BLaER1 (cell line): ENCODE measurements at regions not wholly inside any gene's neighbourhood (a gene's known extent, or its start where the extent isn't known, plus 50 kb on each side); places are given as distances from the start of the nearest gene placed in this dataset.
A peak's percentile ranks its signal among the peaks of the same experiment; 100 is the strongest.

Experiments
- H3K27ac ChIP-seq: shearing (Covaris generic); formaldehyde crosslinking; 2 replicates; pipeline ENCODE4 v1.8.1; 2022
- H3K27me3 ChIP-seq: shearing (Covaris generic); formaldehyde crosslinking; 2 replicates; pipeline ENCODE4 v1.8.1; 2022
- H3K36me3 ChIP-seq: shearing (Covaris generic); formaldehyde crosslinking; 2 replicates; pipeline ENCODE4 v1.8.1; 2022
- H3K4me1 ChIP-seq: shearing (Covaris generic); formaldehyde crosslinking; 2 replicates; pipeline ENCODE4 v1.8.1; 2022
- H3K4me2 ChIP-seq: shearing (Covaris generic); formaldehyde crosslinking; 2 replicates; pipeline ENCODE4 v1.8.1; 2022
- H3K4me3 ChIP-seq: shearing (Covaris generic); formaldehyde crosslinking; 2 replicates; pipeline ENCODE4 v1.8.1; 2022
- H3K9ac ChIP-seq: shearing (Covaris generic); formaldehyde crosslinking; 2 replicates; pipeline ENCODE4 v1.8.1; 2022
- H3K9me3 ChIP-seq: shearing (Covaris generic); formaldehyde crosslinking; 2 replicates; pipeline ENCODE4 v1.8.1; 2022
- H4K20me1 ChIP-seq: shearing (Covaris generic); formaldehyde crosslinking; 2 replicates; pipeline ENCODE4 v1.8.1; 2022
- Cebpa-rat ChIP-seq: shearing (Covaris generic); IDR thresholded peaks from 2 replicates; pipeline ENCODE4 v1.8.1; 2022

DNA sequence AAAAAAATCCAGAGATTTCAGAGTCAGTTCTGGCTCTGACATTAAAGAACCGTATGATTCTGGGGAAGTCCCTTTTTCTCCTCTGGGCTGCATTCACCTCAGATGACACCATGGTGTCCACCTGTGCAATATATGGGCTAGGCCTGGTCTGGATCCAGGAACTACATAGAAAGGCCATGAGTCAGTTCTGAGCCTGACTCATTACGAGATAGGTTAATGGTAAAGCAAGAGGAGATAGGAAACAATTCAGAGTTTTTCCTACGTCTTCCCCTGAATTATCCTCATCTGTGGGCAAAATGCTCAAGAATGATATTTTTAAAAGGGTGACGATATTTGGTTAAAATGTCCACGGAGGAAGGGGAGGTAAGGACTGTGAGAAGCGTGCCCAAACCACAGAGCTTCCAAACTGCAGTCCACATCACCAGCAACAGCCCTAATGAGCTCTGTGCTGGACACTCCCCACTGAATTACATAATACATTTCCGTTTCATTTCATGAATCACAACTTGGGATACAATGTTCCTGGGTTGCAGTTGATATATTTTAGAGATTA lies 180.1 kb upstream of the OSR1 start:
- Histone ChIP-seq H4K20me1 (no peaks in the 10 kb centered on the region), H3K27me3 (no peaks in the 10 kb centered on the region), H3K4me2 (no peak overlapping the region), H3K9me3 (no peaks in the 10 kb centered on the region), H3K4me3 (no peak overlapping the region), H3K36me3 (no peaks in the 10 kb centered on the region), H3K27ac (no peak overlapping the region), H3K4me1 (peaks cover 9% of the 10 kb centered on the region), H3K9ac (no peak overlapping the region)
- TF ChIP-seq Cebpa-rat = no peak

DNA sequence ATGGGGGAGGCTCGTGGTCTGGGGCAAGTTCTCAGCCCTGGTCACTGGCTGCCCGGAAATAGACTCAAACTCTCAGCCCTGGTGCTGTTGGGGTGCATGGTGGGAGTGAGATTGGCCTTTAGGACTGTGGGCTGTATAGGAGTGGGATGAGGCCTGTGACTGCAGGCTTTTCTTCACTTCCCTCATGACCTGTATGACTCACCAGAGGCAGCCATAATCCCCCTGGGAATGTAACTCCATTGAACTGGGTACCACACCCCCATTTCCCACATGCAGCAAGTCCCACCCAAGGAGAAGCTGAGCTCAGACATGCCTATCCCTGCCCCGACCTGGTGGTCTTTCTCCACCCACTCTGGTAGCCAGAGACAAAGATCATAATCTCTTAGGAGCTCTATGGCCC lies 177.7 kb upstream of the OSR1 start:
- Histone ChIP-seq H3K27ac (no peak overlapping the region), H3K27me3 (no peaks in the 10 kb centered on the region)

DNA sequence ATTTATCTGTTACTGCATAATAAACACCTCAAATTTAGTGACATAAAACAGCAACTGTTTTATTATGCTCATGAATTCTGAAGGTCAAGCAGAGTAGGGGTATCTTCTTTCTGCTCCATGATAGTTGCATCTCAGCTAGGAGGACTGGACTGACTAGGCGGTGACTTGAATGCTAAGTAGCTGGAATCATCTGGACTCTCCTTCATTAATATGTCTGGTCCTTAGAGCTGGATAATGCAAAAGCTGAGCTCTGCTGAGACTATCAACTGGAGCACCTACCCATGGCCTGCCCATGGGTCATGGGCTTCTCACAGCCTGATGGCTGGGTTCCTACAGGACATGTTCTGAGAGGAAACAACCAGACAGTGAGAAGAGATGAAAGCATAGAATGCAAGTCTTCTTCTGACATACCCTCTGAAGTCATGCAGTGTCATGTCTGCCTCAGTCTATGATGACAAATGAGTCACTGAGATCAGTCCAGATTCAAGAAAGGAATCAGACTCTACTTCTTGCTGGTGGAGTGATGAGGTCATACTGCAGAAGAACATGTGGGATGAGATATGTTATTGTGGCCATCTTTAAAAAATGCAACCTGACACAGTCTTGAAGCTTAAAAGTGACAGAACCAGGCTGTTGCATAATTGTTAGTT lies 174.2 kb upstream of the OSR1 start:
- H3K4me2 ChIP-seq = no peak overlapping the region
- TF ChIP-seq Cebpa-rat = no peak
- no peak overlapping the region for H3K4me3 ChIP-seq
- H3K27ac ChIP-seq = no peak overlapping the region
- no peaks in the 10 kb centered on the region for H3K36me3 ChIP-seq
- peaks cover 9% of the 10 kb centered on the region for H3K4me1 ChIP-seq
- H3K27me3 ChIP-seq = no peaks in the 10 kb centered on the region
- no peaks in the 10 kb centered on the region for H4K20me1 ChIP-seq
- H3K9me3 ChIP-seq = no peaks in the 10 kb centered on the region
- H3K9ac ChIP-seq = no peak overlapping the region

More for the DNA sequence above, 177.7 kb upstream of the OSR1 start:
- Histone ChIP-seq H3K9ac (no peak overlapping the region), H3K4me3 (no peak overlapping the region), H4K20me1 (no peaks in the 10 kb centered on the region), H3K4me2 (peak overlapping the region; percentile 16), H3K9me3 (no peaks in the 10 kb centered on the region), H3K36me3 (no peaks in the 10 kb centered on the region), H3K4me1 (peaks cover 9% of the 10 kb centered on the region)
- no peak for TF ChIP-seq Cebpa-rat

DNA sequence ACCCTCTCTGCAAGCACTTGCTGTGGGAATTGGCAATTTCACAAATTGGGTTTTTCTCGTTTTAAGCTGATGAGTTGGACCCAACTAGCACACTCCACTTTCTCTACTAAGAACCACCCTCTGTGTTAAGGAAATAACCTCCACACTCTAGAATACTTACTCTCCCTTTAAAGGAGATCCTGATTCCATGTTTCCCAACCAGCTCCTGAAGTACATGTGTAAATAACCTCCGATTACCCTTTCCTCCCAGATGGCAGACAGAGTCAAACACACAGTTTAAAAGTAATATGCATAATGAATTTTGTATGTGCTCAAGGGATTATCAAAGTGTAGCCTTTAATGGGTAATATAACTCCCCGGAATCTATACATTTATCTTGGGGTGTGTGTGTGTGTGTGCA lies 171.3 kb upstream of the OSR1 start:
- H3K4me3 ChIP-seq = no peak overlapping the region
- no peak overlapping the region for H3K27ac ChIP-seq
- no peaks in the 10 kb centered on the region for H4K20me1 ChIP-seq
- H3K9ac ChIP-seq = no peak overlapping the region
- H3K4me2 ChIP-seq = no peak overlapping the region
- H3K36me3 ChIP-seq = no peaks in the 10 kb centered on the region
- no peaks in the 10 kb centered on the region for H3K27me3 ChIP-seq
- no peak for TF ChIP-seq Cebpa-rat
- no peaks in the 10 kb centered on the region for H3K9me3 ChIP-seq
- no peaks in the 10 kb centered on the region for H3K4me1 ChIP-seq

DNA sequence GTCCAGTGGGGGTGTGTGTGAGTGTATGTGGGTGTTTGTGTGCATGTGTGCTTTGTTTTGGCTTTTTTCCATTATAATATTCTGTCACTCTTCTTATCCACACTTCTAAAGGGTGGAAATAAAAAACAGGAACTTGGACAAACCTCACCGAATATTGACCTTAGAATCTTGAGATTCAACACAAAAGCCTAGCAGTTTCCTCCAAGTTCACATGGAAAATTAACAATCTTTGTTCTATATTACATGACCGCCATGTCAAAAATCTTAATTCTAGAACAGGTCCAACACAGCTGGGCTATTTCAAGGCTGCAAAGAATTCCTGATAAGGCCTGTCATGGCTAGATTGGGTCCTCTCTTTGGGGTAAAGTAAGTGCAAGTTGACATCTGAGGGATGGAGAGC lies 169.3 kb upstream of the OSR1 start:
- no peak overlapping the region for H3K9ac ChIP-seq
- no peak overlapping the region for H3K27ac ChIP-seq
- H3K4me1 ChIP-seq = no peaks in the 10 kb centered on the region
- no peaks in the 10 kb centered on the region for H3K36me3 ChIP-seq
- H3K9me3 ChIP-seq = no peaks in the 10 kb centered on the region
- H3K4me2 ChIP-seq = no peak overlapping the region
- no peak for TF ChIP-seq Cebpa-rat
- no peaks in the 10 kb centered on the region for H4K20me1 ChIP-seq
- H3K4me3 ChIP-seq = no peak overlapping the region
- no peaks in the 10 kb centered on the region for H3K27me3 ChIP-seq

DNA sequence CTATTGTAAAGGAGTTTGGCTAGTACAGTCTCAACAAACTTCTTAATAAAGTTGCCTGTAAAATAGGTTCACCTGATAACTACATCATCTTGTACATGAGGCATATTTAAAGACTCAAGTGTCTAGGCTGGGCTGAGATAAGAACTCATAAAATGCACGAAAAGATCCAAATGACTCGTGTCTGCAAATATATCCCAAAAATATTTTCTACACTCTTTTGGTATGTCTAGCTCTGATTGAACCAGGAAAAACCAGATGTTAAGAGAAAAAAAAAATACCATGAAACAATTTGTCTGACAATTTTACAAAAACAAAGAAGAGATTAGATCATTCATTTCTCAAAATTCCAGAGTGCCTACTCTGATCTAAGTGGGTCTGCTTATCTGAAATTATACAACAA lies 166.9 kb upstream of the OSR1 start:
- H3K9me3 ChIP-seq = no peaks in the 10 kb centered on the region
- TF ChIP-seq Cebpa-rat = no peak
- H3K36me3 ChIP-seq = no peaks in the 10 kb centered on the region
- H4K20me1 ChIP-seq = no peaks in the 10 kb centered on the region
- H3K27me3 ChIP-seq = no peaks in the 10 kb centered on the region
- H3K4me3 ChIP-seq = no peak overlapping the region
- H3K27ac ChIP-seq = no peak overlapping the region
- H3K4me1 ChIP-seq = no peaks in the 10 kb centered on the region
- no peak overlapping the region for H3K4me2 ChIP-seq
- no peak overlapping the region for H3K9ac ChIP-seq

DNA sequence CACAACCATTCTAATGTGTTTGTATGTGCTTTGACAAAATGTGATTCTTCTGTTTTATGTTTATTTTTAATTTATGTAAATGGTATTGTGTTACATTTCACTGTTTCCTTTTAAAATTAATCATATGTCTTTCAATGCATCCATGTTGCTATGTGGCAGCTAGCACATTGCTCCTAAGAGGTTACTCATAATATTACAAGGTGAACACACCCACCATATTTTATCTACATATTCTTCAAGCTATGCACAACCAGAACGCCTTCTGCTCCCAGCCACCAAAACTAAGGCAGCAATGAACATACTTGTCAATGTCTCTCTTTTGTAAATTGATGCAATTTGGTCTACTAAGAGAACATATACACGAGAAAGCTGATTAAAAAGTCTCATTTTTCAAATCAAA lies 160.6 kb upstream of the OSR1 start:
- Histone ChIP-seq H3K36me3 (no peaks in the 10 kb centered on the region), H4K20me1 (no peaks in the 10 kb centered on the region), H3K27ac (no peak overlapping the region)

DNA sequence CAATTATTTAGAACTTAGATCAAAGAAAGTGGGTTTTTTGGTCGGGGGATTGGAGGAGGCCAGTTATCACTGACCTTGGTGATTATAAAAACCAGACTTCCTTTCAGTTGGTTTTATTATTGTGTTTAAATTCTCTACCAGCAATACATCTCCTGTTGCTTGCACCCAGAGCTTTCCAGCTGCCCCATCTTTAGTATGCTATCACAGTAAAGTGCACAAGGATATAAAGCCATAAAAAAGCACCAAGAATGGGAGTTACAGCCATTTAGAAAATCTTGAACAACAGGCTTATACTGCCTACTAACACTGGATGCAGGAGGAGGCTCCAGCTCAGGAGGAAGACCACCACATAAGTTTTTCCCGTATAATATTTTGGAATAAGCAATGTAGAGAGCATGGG lies 148.7 kb upstream of the OSR1 start:
- Histone ChIP-seq H3K36me3 (no peaks in the 10 kb centered on the region), H3K27ac (no peak overlapping the region), H3K4me2 (no peak overlapping the region), H3K9me3 (0 out of 2 replicates have a peak, but pooled peaks cover 4% of the 10 kb centered on the region), H3K27me3 (no peaks in the 10 kb centered on the region), H4K20me1 (no peaks in the 10 kb centered on the region), H3K9ac (no peak overlapping the region), H3K4me1 (no peaks in the 10 kb centered on the region), H3K4me3 (no peak overlapping the region)
- no peak for TF ChIP-seq Cebpa-rat

More for the DNA sequence above, 160.6 kb upstream of the OSR1 start:
- Histone ChIP-seq H3K9ac (no peak overlapping the region), H3K4me2 (no peak overlapping the region), H3K4me1 (no peaks in the 10 kb centered on the region), H3K9me3 (no peaks in the 10 kb centered on the region), H3K27me3 (no peaks in the 10 kb centered on the region), H3K4me3 (no peak overlapping the region)
- TF ChIP-seq Cebpa-rat = no peak

DNA sequence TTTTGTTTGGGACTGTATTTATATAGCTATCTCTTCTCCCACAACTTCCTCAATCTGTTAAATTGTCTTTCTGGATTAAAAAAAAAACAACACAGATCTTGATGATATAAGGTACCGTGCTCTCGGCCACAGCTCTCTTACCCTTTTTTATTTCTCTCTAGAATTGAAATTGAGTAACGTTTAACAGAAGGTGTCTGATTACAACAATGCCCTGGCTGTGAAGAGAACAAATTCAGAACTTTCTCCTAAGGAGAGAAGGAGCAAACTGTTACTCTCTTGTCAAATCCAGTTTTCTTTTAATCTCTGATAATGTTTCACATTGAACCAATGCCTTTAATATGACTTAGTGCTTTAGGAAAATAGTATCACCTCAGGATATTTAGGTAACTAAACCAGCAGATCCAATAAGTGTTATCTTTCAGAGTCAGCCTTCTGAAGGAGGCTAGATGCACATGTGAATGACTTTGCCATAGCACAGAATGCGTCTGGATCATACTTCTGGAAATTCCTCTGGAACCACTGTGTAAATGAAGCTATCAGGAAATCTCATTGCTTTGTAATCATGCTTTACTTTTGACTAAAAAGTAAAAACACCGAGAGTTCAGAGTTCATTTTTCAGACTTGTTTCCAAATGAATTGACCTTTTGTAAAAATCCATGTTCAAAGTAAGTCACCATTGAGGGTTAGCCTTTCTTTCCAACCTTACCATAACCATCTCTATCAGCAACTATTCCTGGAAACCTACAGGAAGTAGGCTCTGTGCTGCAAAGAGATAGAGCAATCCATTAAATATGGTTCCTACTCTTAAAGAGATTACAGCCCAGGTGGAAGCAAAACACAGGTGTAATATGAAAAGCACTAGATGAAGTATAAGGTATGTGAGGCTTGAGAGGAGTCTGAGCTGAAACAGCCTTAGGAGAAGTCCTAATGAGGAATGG lies 147.0 kb upstream of the OSR1 start:
- H3K9me3 ChIP-seq = 0 out of 2 replicates have a peak, but pooled peaks cover 4% of the 10 kb centered on the region
- no peak overlapping the region for H3K27ac ChIP-seq
- TF ChIP-seq Cebpa-rat = no peak
- no peak overlapping the region for H3K4me2 ChIP-seq
- no peaks in the 10 kb centered on the region for H3K4me1 ChIP-seq
- no peaks in the 10 kb centered on the region for H3K36me3 ChIP-seq
- no peaks in the 10 kb centered on the region for H3K27me3 ChIP-seq
- H4K20me1 ChIP-seq = no peaks in the 10 kb centered on the region
- H3K4me3 ChIP-seq = no peak overlapping the region
- H3K9ac ChIP-seq = no peak overlapping the region
